ENCODE measurements at regions not wholly inside any gene's neighbourhood (a gene's known extent, or its start where the extent isn't known, plus 50 kb on each side); places are given as distances from the start of the nearest gene placed in this dataset.

GRCh38 chr2:168300460-168300859 lies 53.1 kb upstream of the STK39 start:
- no peak for TF ChIP-seq CTCF (IDR thresholded peaks at IDR 0.05; ENCODE audit: insufficient read depth, low read depth, low read length)
- H3K4me3 ChIP-seq (ENCODE audit: low read depth, low read length), result no peak overlapping the region
- no peak for DNase-seq (ENCODE audit: low read depth)

DNA sequence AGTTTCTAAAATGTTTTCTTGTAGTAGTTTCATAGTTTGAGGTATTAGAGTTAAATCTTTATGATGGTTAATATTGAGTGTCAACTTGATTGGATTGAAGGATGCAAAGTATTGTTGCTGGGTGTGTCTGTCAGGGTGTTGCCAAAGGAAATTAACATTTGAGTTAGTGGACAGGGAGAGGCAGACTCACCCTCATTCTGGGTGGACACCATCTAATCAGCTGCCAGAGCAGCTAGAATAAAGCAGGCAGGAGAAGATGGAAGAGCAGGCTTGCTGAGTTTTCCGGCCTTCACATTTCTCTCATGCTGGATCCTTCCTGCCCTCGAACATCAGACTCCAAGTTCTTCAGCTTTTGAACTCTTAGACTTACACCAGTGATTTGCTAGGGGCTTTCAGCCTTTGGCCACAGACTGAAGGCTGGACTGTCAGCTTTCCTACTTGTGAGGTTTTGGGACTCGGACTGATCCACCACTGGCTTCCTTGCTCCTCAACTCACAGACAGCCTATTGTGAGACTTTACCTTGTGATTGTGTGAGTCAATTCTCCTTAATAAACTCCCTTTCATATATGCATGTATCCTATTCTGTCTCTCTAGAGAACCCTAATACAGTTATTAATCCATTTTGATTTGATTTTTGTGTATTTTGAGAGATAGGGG lies 56.8 kb upstream of the STK39 start:
- TF ChIP-seq CTCF (IDR thresholded peaks at IDR 0.05; ENCODE audit: insufficient read depth, low read depth, low read length), result no peak
- no peak overlapping the region for H3K4me3 ChIP-seq (ENCODE audit: low read depth, low read length)
- no peak for DNase-seq (ENCODE audit: low read depth)

DNA sequence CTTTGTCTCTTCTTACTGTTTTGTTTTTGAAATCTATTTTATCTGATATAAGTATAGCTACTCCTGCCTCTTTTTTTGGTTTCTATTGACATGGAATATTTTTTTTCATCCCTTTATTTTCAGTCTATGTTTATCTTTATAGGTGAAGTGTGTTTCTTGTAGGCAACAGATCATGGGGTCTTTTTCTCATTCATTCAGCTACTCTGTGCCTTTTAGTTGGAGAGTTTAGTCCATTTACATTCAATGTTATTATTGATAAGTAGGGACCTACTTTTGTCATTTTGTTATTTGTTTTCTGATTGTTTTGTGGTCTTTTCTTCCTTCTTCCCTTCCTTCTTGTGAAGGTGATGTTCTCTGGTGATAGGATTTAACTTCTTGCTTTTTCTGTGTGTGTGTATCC lies 60.0 kb upstream of the STK39 start:
- DNase-seq (ENCODE audit: low read depth), result no peak
- no peak overlapping the region for H3K4me3 ChIP-seq (ENCODE audit: low read depth, low read length)
- no peak for TF ChIP-seq CTCF (IDR thresholded peaks at IDR 0.05; ENCODE audit: insufficient read depth, low read depth, low read length)

GRCh38 chr2:168310580-168310979 lies 63.2 kb upstream of the STK39 start:
- no peak overlapping the region for H3K4me3 ChIP-seq (ENCODE audit: low read depth, low read length)
- no peak for TF ChIP-seq CTCF (IDR thresholded peaks at IDR 0.05; ENCODE audit: insufficient read depth, low read depth, low read length)
- no peak for DNase-seq (ENCODE audit: low read depth)

GRCh38 chr2:168311261-168311910 lies 64.0 kb upstream of the STK39 start:
- no peak for DNase-seq (ENCODE audit: low read depth)
- H3K4me3 ChIP-seq (ENCODE audit: low read depth, low read length), result no peak overlapping the region
- no peak for TF ChIP-seq CTCF (IDR thresholded peaks at IDR 0.05; ENCODE audit: insufficient read depth, low read depth, low read length)

GRCh38 chr2:168312036-168312822 lies 64.8 kb upstream of the STK39 start:
- peak; percentile 46 for DNase-seq (ENCODE audit: low read depth)
- TF ChIP-seq CTCF (IDR thresholded peaks at IDR 0.05; ENCODE audit: insufficient read depth, low read depth, low read length), result no peak
- no peak overlapping the region for H3K4me3 ChIP-seq (ENCODE audit: low read depth, low read length)
